GM12865 (cell line): ENCODE measurements at regions not wholly inside any gene's neighbourhood (a gene's known extent, or its start where the extent isn't known, plus 50 kb on each side); places are given as distances from the start of the nearest gene placed in this dataset.

Experiments used
- DNase-seq: peaks from one replicate; pipeline ENCODE4 v3.0.0; 2010; ENCODE audit warnings: low read depth
- H3K4me3 ChIP-seq: 2 replicates; pipeline ENCODE4 v1.5.1; 2011; ENCODE audit warnings: mild to moderate bottlenecking, low read depth, low read length, control low read depth
- TF ChIP-seq, protein P1 (sequence below): IDR thresholded peaks from 2 replicates; pipeline ENCODE4 v1.5.1; 2011; ENCODE audit warnings: low read length, control low read depth, low read depth, inconsistent platforms; ENCODE audit not compliant: insufficient read depth; ENCODE audit errors: missing control alignments

DNA sequence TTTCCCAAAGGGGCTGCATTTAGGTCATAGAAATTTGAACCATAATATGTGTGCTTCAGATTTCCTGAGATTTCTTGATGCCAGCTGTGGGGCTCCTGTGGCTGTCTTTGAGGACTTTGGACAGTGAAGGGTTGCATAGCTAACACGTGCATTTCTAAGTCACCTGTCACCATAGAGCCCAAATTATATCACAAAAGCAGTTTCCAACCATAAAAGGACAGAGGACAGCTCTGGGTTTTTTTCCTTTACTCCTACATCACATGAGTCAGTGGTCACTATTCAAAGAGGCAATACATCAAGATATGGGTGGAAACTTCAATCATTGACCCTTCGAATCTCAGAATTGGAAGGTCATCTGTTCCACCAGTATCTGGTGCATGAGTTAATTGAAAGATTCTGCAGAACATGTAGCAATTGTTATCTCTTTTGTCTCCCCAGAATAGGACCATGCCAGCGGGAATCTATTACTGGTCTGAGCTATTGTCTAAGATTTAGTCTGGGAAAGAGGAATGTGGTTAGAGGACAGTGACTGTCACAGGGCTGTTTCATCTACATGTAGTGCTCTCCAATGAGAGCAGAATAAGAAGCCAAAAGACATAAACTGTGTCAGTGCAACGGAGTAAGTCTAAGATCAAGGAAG lies 133.5 kb downstream of the AASDH start:
- TF ChIP-seq, protein P1, sequence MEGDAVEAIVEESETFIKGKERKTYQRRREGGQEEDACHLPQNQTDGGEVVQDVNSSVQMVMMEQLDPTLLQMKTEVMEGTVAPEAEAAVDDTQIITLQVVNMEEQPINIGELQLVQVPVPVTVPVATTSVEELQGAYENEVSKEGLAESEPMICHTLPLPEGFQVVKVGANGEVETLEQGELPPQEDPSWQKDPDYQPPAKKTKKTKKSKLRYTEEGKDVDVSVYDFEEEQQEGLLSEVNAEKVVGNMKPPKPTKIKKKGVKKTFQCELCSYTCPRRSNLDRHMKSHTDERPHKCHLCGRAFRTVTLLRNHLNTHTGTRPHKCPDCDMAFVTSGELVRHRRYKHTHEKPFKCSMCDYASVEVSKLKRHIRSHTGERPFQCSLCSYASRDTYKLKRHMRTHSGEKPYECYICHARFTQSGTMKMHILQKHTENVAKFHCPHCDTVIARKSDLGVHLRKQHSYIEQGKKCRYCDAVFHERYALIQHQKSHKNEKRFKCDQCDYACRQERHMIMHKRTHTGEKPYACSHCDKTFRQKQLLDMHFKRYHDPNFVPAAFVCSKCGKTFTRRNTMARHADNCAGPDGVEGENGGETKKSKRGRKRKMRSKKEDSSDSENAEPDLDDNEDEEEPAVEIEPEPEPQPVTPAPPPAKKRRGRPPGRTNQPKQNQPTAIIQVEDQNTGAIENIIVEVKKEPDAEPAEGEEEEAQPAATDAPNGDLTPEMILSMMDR, result no peak
- DNase-seq, result no peak

DNA sequence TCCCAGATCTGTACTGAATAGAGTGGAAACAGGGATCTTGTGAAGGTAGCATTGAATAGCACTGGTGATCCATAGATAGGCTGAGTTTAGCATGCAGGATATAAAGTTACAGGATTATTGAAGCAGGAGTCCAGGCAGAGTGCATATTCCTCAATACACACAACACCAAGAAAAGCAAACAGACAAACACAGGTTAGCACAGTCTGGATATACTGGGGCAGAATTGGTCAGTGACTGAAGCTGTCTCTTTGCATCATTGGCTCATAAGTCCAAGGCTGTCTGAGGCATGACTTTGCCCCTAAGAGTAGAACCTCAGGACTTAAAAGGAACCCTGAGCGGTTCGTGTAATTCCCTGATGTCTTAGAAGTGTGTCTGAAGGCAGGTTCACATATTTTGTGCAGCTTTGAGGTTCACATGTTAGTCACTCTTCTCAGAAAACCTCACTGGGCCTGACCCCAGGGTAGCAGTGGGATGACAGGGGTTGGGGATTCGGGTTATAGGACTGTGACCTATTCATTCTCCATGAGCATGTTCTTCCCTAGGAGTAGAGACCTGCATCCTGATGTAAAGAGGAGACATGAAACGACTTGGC lies 134.6 kb downstream of the AASDH start:
- TF ChIP-seq, protein P1, result no peak
- no peak for DNase-seq

More for the DNA sequence above, 133.5 kb downstream of the AASDH start:
- H3K4me3 ChIP-seq, result no peak overlapping the region

DNA sequence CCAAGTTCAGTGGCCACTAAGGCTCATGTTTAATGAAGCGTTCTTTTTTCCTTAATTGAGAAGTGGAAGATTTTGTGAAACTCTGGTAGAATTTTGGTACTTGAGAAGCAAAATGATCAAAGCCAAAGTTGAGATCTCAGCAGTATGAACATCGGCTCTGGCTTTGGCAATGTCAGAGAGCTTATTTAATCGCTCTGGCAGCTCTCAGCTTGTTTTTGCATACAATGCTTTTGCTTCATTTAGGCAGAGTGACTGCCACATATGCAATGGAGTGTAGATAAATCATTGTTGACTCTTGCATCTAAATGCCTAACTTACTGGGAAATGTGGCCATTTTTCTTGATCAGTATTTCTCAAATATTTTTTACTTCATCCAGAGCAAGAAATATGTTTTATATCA lies 135.7 kb downstream of the AASDH start:
- DNase-seq, result no peak
- TF ChIP-seq, protein P1, result no peak
- H3K4me3 ChIP-seq, result no peak overlapping the region

More for the DNA sequence above, 134.6 kb downstream of the AASDH start:
- no peak overlapping the region for H3K4me3 ChIP-seq

DNA sequence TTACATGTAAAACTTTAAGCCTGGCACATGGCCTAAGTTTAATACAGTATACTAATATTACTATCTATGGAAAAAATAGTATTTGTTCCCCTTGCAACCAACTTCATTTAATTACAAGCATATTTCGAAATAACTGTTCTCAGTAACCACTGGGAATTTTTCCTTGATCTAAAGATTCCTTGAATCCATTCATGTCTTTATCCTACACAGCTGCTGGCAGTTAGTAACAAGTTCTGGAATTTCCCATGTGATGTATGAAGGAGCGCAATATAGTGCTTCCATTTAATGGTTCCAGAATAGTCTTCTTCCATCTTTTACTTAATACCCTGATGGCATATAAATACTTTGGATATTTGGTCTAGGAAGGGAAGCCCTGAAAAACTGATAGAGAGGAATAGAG lies 136.5 kb downstream of the AASDH start:
- H3K4me3 ChIP-seq, result no peak overlapping the region
- TF ChIP-seq, protein P1, result no peak

DNA sequence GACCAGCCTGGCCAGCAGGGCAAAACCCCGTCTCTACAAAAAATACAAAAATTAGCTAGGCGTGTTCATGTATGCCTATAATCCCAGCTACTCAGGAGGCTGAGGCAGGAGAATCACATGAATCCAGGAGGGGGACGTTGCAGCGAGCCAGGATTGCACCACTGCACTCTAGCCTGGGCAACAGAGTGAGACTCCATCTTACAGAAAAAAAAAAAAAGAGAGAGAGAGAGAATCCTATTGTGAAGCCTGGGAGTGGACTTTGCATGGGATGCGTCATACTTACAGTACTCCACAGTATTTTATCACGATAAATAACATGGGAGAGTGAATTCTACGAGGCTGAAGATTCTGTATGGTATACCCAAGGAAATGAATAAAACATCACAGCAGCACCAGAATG lies 139.6 kb downstream of the AASDH start:
- no peak for DNase-seq
- no peak overlapping the region for H3K4me3 ChIP-seq
- TF ChIP-seq, protein P1, result no peak

More for the DNA sequence above, 136.5 kb downstream of the AASDH start:
- DNase-seq, result no peak

DNA sequence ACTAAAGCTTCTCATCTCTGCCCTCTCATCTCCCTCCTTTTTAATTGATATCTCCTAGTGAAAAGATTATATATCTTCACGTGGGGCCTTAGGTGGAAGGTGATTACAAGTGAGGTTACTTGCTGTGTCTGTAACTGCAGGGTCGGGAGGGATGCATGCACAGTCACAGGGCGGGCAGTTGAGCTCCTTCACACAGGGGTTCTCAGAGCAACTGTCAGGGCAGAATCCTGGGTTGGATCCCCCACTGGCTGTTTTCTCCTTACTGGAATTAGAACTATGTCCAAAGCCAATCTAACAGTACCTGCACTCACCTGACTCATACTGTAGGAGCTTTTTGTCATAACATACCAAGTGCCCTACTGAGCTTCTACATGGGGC lies 141.1 kb downstream of the AASDH start:
- DNase-seq, result no peak
- TF ChIP-seq, protein P1, result no peak

More for the DNA sequence above, 141.1 kb downstream of the AASDH start:
- H3K4me3 ChIP-seq, result no peak overlapping the region
